LNCAP (cell line): ENCODE measurements at regions not wholly inside any gene's neighbourhood (a gene's known extent, or its start where the extent isn't known, plus 50 kb on each side); places are given as distances from the start of the nearest gene placed in this dataset.

ENCODE experiments used
- TF ChIP-seq, protein P1 (sequence below): fragments of 450-650 bp; IDR thresholded peaks from 2 replicates; pipeline ENCODE4 v1.5.1; 2017; ENCODE audit warnings: mild to moderate bottlenecking

- TF ChIP-seq, protein P1, sequence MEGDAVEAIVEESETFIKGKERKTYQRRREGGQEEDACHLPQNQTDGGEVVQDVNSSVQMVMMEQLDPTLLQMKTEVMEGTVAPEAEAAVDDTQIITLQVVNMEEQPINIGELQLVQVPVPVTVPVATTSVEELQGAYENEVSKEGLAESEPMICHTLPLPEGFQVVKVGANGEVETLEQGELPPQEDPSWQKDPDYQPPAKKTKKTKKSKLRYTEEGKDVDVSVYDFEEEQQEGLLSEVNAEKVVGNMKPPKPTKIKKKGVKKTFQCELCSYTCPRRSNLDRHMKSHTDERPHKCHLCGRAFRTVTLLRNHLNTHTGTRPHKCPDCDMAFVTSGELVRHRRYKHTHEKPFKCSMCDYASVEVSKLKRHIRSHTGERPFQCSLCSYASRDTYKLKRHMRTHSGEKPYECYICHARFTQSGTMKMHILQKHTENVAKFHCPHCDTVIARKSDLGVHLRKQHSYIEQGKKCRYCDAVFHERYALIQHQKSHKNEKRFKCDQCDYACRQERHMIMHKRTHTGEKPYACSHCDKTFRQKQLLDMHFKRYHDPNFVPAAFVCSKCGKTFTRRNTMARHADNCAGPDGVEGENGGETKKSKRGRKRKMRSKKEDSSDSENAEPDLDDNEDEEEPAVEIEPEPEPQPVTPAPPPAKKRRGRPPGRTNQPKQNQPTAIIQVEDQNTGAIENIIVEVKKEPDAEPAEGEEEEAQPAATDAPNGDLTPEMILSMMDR, result no peak
These were observed 409.4 kb upstream of the FZD8 start for GRCh38 chr10:36051500-36051991.

DNA sequence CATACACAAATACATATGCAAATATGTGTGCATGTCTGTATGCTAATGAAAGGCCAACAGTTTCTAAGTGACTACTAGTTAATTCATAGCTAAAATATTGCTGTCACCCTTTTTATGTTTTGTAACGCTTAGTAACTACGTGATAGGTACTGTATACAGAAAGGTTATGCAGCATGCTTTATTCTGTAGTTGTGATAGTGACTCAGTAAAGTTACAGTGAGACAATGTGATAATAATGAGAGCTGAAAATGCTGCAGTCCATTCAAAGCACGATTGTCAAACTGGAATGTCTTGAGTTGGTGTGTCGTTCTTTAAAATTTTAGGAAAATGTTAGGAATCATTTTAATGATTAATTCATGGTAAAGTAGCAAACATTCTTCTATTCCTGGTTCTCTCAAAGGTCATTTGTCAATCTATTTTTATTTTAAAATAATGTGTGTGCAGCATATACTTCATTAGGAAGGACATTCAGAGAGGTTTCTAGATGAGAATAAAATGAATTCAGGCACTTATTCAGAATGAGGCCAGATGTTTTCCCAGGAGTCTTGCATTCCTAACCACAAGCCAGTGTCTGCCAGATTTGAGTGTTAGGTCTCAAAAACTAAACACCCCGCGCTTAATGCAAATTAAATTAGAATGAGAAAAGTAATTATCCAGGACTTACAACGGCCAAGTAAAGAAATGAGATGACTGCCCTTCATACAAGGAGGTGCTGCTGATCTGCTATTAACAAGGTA is 408.8 kb upstream of the FZD8 start:
- TF ChIP-seq, protein P1, result no peak

DNA sequence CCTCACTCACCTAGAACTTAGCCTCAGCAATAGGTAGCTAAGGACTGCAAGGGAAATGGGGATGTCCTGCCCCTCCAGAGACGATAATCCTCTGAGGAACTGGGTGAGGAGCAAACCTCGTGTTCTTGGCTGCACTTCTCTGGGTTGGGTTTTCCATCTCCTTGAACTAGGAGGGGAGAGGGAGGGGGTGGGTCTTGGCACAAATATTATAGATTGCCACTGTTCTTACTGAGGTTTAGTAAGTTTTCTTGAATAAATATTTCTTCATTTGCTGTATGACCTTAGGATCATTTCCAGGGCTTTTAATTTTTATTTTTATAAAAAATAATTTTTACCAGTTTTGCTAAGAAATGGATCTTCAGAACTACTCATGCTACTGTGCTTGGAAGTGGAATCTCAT is 406.7 kb upstream of the FZD8 start:
- TF ChIP-seq, protein P1, result no peak

GRCh38 chr10:36048236-36048635 is 406.1 kb upstream of the FZD8 start:
- TF ChIP-seq, protein P1, result no peak

GRCh38 chr10:36042135-36042534 is 400.0 kb upstream of the FZD8 start:
- TF ChIP-seq, protein P1, result no peak

DNA sequence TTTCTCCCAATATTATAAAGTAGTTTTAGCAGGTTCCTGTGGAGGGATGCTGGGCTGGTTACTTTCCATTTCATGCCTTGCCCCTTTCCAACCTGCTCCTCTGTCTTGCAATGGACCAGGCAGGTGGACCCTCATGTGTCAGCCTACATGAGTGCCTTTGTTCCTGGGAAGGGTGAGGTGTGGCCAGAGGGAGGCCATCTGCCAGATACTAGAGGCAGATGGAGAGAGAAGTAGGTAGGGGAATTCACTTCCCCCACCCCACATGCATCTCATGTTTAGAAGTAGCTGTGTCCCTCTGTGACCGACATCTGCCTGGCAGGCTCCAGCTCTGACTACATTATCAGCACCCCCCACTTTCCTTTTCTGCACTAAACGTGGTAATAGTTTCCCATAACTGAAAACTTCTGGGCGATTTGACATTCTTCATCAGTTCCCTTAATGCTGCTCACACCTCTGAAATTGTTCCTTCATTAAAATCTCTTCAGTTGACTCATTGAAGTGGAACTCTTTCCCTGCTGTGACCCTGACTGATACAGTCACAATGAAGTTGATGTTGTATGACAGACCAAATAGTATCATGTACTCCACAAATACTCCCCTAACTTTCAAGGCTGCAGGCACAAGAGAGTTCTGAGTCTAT is 396.3 kb upstream of the FZD8 start:
- TF ChIP-seq, protein P1, result no peak

- TF ChIP-seq, protein P1, result no peak
These were observed 394.0 kb upstream of the FZD8 start for GRCh38 chr10:36036137-36036536.
